ENCODE measurements at regions not wholly inside any gene's neighbourhood (a gene's known extent, or its start where the extent isn't known, plus 50 kb on each side); places are given as distances from the start of the nearest gene placed in this dataset.
"Not testable (repeated sequence)": the region's sequence is repeated elsewhere in the genome, so short reads cannot be mapped to it uniquely, and the experiment has no call there.

DNA sequence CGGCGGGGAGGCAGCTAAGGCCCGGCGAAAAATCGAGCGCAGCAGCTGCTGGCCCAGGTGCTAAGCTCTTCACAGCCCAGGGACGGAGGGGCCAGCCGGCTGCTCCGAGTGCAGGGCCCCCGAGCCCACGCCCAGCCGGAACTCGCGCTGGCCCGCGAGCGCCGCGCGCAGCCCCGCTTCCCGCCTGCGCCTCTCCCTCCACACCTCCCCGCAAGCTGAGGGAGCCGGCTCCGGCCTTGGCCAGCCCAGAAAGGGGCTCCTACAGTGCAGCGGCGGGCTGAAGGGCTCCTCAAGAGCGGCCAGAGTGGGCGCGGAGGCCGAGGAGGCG lies 591.7 kb downstream of the TRIB2 start:
- TF ChIP-seq EZH2 (optimal IDR thresholded peaks at IDR 0.05; ENCODE audit: low read depth, low read length); CTCF (IDR thresholded peaks at IDR 0.05; ENCODE audit: low read length); EZH2phosphoT487 (IDR thresholded peaks at IDR 0.05; ENCODE audit: low read length): not testable (repeated sequence)
